Transverse colon (tissue), 4 donors: ENCODE measurements at regions not wholly inside any gene's neighbourhood (a gene's known extent, or its start where the extent isn't known, plus 50 kb on each side); places are given as distances from the start of the nearest gene placed in this dataset.

Source experiments
- CTCF ChIP-seq, 5 experiments: fragments of 200-600 bp in 3 of 5; fragments of 450-650 bp in 2 of 5; sonication (generic) in 3 of 5; IDR thresholded peaks; 1 replicate in 2 of 5; 2 replicates in 3 of 5; pipeline ENCODE4 v1.5.1; 2016 to 2017; ENCODE audit warnings: antibody characterized with exemption in 5 of 5, inconsistent platforms in 3 of 5, mild to moderate bottlenecking in 2 of 5, moderate library complexity in 1 of 5
- POLR2A ChIP-seq: fragments of 450-650 bp; IDR thresholded peaks from one replicate; pipeline ENCODE4 v1.6.1; 2016; ENCODE audit warnings: antibody characterized with exemption, mild to moderate bottlenecking, moderate library complexity
- POLR2AphosphoS5 ChIP-seq, 3 donors: sonication (generic); formaldehyde crosslinking; IDR thresholded peaks; one replicate each; pipeline ENCODE4 v1.6.1; 2016; ENCODE audit warnings: antibody characterized with exemption in 3 of 3

GRCh38 chr17:6218333-6218732 is 148.2 kb downstream of the WSCD1 start:
- no peak for TF ChIP-seq POLR2AphosphoS5 (IDR thresholded peaks at IDR 0.05)
- no peak for TF ChIP-seq CTCF (IDR thresholded peaks at IDR 0.05)
- TF ChIP-seq POLR2A, result no peak
